GM19193 (cell line): ENCODE measurements at regions not wholly inside any gene's neighbourhood (a gene's known extent, or its start where the extent isn't known, plus 50 kb on each side); places are given as distances from the start of the nearest gene placed in this dataset.

ENCODE experiments used
- POLR2A ChIP-seq: IDR thresholded peaks from 4 replicates; pipeline ENCODE4 v1.6.1; 2011; ENCODE audit not compliant: insufficient read depth, insufficient read length; ENCODE audit errors: extremely low read depth

DNA sequence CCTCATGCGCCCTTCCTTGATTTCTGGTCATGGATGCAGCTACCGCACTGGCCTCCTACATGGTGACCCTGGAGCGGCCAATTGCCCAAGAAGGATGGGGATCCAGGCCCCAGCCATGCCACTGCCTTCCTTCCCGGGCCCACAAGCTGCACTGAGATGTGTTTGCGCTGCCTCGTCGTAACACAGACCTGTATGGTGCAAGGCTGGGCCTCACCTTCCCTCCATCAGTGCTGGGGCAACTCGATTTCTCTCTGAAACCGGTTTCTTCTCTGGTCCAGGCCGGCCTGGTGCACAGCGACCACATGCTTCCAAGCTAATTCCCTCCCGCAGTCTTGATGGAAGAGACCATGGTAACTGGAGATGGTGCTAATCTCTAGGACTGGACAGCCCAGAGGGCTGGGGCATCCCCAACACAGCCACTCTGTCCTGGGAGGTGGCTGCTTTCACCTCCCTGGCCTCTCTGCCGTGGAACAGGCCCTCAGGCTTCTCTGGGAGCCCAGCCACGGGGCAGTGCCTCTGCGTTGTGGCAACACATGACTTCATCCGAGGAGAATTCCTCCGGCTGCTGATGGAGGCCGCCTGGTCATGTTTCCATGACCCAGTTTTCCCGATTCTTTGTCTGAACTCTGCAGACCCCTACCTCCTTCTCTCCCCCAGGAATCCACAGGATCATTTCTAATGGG is 184.2 kb downstream of the GLI2 start:
- no peak for TF ChIP-seq POLR2A

DNA sequence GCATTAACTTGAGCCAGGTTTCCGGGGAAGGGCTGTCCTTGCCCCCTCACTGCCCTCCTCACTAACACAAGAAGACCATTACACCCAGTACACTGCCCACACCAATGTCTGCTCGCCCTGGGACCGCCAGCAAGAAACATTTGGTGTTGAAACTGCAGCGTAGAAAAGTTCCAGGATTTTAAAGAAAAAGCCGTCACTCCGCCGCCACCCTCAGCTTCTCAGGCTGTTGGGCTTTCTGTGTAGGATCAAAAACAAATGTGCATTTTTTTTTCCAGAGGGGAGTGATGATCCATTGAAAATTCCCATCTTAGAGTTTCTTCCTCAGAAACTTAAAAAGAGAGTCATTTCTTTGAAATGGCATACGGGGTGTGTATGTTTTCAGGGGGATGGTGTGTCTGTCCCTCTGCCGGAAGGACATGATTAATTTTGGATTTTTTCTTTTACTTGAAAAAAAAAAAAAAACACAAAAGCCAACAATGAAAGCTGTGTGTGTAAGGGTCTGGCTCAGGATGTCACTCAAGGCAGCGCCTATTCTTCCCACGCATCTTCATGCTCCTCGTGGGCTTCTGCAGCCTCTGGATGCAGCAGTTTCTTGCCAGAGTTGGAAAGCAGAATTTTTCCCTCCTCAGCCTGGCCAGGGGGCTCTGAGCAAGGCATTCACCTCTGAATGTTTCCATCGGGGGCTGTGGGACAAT is 184.9 kb downstream of the GLI2 start:
- TF ChIP-seq POLR2A, result no peak

DNA sequence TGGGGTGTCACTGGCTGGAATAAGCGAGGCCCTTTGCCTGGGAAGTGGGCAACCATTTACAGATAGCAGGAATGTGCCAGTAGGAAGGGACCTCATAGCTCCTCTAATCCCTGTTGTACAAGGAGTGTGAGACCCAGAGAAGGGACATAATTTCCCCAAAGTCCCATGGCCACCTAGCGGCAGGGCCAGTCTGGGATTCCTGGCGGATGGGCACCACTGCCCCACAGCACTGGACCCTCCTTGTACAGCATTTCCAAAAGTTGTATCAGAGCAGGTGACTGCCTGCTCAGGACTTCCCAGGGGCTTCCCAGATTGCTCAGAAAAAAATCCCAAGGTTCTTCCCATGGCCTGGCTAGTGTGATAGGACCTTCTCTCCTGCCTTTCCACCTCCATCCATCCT is 185.8 kb downstream of the GLI2 start:
- TF ChIP-seq POLR2A, result no peak

DNA sequence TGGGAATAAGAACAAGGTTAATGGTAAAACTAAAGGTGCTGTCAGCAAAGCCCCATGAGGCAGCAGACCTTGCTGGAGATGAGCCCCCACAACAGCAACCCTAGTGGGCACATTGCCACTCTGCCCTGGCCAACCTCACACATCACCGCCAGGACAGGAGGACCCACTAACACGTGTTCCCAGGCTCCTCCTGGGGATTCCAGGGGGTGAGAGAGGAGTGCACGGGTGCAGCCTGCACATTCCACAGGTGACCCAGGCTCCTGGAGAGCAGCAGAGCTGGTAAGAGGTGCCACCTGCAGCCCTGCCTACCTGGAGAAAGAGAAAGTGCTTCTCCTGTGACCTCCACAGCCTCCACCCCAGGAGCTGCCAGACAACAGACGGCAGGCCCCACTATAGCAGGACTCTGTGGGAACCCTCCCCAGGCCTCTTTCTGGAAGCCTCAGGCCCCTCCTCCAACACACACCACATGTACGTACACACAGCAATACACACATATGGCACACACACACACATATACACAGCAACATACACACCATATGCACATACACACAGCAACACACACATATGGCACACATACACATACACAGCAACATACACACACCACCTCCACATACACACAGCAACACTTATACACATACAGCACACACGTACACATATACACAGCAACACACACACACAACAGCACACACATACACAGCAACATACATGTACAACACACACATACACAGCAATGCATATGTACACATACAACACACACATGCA is 187.1 kb downstream of the GLI2 start:
- no peak for TF ChIP-seq POLR2A

DNA sequence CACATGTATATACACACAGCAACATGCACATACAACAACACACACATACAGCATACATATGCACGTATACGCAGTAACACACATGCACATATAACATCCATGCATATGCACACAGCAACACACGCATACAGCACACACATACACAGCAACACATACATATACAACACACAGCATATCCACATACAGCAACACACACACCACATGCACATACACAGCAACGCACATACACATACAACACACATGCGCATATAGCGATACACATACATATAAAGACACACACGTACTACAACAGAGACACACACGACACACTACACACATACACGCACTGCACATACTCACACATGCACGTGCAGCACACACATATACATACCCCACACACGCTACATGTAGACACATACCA is 187.8 kb downstream of the GLI2 start:
- no peak for TF ChIP-seq POLR2A

DNA sequence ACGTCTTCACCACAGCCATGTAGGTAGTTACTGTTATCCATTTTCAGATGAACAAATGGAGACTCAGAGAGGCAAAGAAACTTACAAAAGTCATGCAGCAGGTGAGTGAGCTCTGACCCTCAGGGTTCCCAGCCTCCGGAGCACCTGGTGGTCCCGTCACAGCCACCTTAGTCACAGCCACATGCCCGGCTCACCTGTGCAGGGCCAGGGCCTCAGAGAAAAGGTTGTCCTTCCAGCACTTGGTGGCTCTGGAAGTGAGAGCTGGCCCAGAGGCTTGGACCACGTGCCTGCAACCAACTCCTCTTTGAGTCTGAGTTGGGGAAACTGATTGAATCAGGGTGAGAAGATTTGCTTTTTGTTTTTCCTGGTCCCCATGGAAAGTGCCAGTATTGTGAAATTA is 189.3 kb downstream of the GLI2 start:
- no peak for TF ChIP-seq POLR2A

DNA sequence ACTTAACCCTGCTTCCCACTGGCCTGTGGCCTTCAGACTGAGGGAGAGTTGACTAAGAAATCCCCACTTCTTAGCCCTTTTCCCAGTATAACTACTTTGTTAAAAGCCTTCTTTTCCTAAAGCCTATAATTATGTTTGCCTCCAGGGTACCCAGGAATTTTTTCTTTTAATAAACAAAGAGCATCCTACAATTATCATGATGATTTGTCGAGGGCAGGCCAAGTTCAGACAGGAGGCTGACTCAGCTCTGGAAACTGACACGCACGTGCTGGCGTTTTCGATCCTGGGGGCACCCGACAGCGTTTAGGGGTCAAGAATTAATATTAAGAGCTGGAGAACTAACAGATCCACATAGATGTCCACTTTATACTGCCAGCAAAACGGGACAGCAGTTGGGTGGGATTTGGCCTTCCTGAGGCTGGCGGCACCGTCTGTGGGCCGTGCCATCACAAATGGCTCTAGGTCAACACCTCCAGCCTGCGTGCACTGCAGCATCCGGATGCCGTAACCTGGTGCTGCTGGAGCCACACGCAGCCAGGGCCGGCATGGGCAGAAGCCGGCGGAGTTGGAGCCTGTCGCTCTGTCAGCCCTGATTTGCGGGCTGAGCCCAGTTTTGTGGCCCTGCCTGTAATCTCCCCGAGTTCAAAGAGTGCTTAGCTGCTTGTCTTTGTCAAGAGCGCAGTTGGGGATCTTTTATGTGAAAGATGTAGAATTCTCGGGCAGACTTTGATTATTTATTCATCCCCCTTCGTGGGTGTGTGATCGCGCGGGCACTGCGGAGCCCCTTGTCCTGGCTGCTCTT is 191.0 kb downstream of the GLI2 start:
- no peak for TF ChIP-seq POLR2A

DNA sequence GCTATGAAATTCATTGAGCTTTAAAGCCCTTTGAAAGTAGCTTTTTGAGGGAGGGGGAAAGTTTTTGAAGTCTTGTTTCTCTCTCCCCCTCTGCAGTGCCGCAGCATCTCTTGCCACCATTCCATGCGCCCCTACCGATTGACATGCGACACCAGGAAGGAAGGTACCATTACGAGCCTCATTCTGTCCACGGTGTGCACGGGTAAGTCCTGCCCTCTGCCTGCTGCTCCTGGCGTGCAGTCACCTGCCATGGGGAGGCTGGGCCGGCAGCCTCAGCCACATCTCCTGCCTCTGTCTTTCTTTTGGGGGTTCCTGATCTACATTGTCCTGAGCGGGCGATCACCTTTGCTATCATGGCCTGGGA is 191.6 kb downstream of the GLI2 start:
- TF ChIP-seq POLR2A, result no peak

DNA sequence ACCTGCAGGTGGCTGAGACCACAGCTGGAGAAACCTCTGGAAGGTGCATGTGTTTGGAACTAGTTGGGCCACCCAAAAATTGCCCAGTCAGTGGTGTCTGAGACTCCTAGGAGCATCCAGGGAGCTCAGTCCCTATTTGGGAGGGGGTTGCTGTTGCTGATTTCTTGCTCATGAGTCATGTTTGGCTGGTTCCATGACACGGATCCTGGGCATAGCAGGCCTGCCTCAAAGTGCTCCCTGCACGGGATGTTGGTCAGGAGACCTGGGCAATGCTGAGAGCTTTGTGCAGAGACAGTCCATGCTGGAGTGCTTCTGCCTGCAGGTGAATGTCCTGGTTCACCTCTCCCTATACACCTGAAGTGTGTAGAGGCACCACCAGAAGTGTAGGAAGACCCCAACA is 194.2 kb downstream of the GLI2 start:
- no peak for TF ChIP-seq POLR2A

DNA sequence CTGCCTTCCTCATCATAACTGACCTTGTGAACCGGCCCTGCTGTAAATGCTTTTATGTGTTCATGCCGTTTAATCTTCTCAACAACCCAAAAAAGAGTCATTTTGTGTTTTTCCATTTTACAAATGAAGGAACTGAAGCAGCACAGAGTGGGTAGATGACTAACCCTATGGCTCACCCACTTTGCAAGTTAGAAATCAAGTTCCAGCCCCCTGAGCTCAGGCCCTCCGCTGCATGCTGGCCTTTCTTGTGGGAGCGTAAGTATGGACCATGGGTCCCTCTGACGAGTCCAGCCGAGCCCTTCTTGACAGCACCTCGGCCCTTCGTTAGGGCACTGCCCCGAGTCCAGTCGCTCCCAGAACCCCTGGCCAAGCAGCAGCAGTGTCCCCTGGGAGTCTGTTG is 194.6 kb downstream of the GLI2 start:
- no peak for TF ChIP-seq POLR2A

DNA sequence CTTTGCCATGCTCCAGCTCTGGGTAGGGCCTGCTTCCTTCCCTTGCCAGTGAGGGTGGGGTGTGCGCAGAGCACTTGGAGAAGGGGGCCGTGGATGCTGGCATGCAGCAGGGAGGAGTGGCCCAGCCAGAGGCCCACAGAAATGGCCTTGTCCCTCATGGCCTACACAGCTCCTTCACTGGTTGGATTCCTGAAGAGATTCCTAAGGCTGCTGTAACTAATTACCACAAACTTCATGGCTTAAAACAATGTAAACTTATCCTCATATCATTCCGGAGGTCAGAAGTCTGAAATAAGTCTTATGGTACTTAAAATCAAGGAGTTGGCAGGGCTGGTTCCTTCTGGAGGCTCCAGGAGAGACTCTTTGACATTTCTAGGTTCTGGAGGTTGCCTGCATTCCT is 195.2 kb downstream of the GLI2 start:
- no peak for TF ChIP-seq POLR2A

DNA sequence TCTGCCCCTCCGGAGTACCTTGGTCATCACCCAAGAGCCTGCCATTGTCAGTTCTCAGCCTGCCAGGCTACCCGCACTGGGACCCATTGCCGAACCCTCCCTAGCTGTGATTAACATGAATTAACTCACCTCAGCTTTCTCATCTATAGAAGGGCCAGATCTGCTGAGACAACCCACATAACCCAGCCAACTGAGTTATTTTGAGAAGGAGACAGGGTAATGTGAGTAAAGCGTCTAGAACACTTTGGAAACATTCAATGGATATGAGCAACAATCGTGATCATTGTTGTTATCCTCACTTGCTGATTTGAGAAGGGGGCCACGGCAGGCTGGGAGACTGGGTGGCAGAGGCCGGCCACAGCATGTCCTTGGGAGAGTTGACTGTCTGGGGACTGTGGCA is 196.8 kb downstream of the GLI2 start:
- no peak for TF ChIP-seq POLR2A

DNA sequence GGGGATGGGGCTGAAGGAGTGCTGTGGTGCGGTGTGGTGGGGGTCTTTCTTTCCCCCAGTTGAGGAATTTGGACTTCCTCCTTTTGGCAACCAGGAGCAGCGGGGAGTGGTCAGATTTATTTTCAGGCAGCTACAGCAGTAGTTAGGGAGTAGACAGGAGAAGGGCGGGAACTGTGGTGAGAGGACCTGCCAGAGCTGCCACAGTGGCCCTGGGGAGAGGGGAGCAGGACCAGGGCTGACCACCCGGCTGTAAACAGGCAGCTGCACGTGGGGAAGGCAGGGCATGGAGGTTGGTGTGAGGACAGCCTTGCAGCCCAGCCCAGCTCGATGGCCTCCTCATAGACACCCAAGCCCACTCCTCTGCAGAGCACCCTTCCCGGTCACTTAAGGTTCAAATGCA is 197.2 kb downstream of the GLI2 start:
- TF ChIP-seq POLR2A, result no peak

DNA sequence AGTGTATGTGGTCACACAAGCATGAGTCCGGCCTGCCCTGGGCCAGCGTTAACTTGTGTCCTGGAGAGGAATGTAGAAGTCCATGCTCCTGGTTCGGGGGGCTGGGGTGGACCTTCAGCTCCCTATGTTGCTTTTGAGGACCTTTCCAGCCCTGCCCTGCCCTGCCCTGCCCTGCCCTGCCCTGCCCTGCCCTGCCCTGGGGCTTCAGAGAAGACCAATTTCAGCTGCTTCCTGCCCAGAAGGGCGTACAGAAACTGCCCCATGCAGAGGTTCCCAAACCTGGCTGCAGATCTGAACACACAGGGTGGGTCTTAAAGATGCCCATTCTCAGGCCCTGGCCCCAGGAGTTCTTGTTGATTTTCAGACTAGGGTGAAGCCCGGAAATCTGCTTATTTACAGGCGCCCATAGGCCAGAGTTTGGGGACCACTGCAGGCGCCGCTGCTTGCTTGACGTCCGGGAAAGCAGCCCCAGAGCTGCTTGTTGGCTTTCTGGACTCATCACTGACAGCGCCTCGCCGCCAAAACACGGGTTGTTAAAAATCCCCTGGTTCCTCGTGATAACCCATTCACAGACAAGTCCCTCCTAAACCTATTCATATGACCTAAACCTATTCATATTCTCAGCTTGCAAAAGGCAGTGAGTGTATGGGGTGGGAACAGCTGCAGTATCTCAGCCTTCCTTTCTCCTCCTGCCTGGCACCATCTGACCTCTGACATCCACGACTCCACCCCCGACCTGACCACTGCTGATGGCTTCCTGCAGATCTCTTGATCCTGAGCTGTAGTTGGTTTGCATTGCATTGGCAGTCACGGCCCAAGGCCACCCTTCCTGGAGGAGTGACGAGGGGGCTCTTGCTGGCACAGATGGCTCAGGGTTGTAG is 198.3 kb downstream of the GLI2 start:
- no peak for TF ChIP-seq POLR2A
